ENCODE measurements at regions not wholly inside any gene's neighbourhood (a gene's known extent, or its start where the extent isn't known, plus 50 kb on each side); places are given as distances from the start of the nearest gene placed in this dataset.
"Not testable (repeated sequence)": the region's sequence is repeated elsewhere in the genome, so short reads cannot be mapped to it uniquely, and the experiment has no call there.

DNA sequence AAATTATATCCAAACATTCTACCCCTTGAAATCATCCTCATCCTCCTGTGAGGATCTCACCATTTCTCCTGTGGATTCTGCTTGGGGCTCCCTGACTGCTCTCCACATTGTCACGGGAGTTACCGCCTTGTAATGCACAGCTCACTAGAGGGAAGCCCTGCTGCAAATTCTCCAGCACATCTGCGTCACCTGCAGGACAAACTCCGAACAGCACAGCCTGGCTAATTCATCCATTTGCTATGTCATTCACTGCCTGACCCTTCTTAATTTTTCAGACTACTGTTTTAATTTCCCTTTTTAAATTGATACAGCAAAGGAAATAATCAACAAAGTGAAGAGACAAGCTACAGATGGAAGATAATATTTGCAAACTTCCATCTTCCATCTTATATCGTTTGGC lies 627.4 kb downstream of the FBXO15 start:
- no peak overlapping the region for H3K27ac ChIP-seq
- TF ChIP-seq CTCF (conservative IDR thresholded peaks at IDR 0.05) (0 out of 2 replicates have a peak, but pooled peaks have one; percentile 5), ZFX (IDR thresholded peaks at IDR 0.05) (no peak)

DNA sequence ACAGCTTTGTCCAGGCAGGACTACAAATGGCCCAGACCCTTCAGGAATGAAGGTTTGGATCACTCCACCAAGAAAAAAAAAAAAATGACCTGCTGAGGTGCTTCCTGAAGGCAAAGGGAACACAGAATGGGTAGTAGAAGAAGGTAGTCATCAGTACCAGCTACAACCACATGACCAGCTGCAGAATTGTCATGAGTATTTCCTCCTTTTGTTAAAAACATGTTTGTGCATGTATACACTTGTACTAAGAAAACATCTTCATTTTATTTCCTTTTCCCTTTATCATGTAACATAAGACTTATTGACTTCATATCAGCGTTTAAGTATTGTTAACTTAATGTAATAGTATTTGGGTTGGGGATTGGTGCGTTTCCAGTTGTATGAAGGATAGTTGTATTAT lies 631.6 kb downstream of the FBXO15 start:
- not testable (repeated sequence) for H3K27ac ChIP-seq

DNA sequence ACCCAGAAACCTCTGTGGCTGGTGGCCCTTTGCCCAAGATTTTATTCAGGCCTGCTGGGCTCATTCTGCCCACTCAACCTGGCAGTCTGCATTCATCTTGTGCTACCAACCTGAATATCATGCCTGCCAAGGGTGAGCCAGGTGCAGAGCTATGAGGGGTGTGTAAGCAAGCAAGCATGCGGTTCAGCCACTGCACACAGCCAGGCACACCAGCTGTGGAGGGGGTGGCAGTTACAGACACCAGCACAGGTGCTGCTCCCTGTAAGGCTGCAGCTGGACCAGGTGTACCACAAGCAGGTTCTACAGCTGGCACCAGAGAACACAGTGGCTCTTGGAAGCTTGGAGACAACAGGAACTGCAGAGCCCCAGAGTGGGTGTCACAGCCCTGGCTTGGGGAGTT lies 633.2 kb downstream of the FBXO15 start:
- no peak overlapping the region for H3K27ac ChIP-seq
- TF ChIP-seq CTCF (conservative IDR thresholded peaks at IDR 0.05): no peak
- TF ChIP-seq ZFX (IDR thresholded peaks at IDR 0.05): no peak

DNA sequence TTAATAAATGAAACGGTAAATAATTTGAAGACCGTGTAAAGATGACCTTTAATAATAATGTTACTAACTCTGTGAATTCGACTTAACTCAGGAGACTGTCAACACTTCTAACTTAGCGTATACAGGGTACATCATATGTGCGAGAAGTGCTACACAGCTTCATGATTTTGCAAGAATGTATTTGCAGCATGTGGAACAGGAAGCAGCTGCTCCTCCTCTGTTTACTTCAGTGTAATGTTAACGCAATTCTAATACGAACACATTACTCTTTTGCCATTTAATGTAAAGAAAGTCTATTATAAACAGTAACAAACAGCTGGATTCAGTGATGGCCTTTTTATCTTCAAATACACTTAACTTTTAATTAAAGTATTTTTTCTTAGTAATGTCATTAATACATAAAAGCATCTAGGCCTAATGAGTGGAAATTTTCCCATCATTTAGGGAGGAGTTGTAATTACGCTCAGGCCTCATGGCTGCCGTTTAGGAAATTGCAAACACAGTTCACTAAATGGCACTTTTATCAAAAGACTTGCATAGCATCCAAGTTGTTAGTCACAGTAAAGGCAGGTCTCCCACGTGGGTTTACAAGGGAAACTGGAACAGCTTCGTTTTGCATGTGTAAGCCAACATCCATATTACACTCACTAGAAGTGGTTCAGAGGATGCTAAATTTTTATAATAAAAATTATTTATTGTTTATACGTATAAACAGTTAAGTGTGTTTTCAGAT lies 635.7 kb downstream of the FBXO15 start:
- TF ChIP-seq ZFX (IDR thresholded peaks at IDR 0.05) (no peak), CTCF (conservative IDR thresholded peaks at IDR 0.05) (no peak)
- no peak overlapping the region for H3K27ac ChIP-seq

DNA sequence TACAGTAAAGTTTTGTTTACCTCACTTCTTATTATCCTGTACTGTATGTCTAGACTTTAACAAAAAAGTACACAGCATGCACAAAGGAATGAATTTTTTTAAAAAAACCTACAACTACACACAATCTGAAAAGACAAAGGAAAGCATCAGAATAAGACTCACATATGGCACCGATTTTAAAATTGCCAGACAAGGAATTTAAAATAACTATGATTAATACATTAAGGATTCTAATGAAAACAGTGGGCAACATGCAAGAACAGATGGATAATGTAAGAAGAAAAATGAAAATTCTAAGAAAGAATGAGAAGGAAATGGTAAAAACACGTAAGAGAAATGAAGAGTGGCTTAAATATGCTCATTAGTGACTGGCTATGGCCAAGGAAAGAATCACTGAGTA lies 638.2 kb downstream of the FBXO15 start:
- no peak for TF ChIP-seq ZFX (IDR thresholded peaks at IDR 0.05)
- no peak for TF ChIP-seq CTCF (conservative IDR thresholded peaks at IDR 0.05)
- H3K27ac ChIP-seq: no peak overlapping the region

DNA sequence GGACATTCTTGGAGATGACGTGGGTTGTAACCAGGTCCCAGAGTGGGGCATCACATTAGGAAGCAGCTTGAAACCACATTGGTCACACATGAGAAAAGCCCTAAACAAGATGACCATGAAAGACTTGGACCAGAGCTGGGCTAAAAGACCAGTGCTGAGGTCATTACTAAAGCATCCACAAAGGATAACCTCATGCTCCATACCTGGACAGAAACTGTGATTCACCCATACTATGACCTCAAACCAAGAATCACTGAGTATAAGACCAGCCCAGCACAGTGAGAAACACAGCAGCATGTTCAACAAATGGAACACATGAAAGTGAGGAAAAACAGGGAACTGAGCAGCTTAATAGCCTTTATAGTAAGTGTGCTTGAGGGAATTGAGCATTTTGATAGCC lies 635.5 kb upstream of the NETO1 start:
- H3K27ac ChIP-seq: peak overlapping the region; percentile 70
- TF ChIP-seq ZFX (IDR thresholded peaks at IDR 0.05): no peak

GRCh38 chr18:73487966-73488365 lies 620.2 kb upstream of the NETO1 start:
- H3K27ac ChIP-seq: no peak overlapping the region
- TF ChIP-seq CTCF (conservative IDR thresholded peaks at IDR 0.05): no peak
- no peak for TF ChIP-seq ZFX (IDR thresholded peaks at IDR 0.05)

DNA sequence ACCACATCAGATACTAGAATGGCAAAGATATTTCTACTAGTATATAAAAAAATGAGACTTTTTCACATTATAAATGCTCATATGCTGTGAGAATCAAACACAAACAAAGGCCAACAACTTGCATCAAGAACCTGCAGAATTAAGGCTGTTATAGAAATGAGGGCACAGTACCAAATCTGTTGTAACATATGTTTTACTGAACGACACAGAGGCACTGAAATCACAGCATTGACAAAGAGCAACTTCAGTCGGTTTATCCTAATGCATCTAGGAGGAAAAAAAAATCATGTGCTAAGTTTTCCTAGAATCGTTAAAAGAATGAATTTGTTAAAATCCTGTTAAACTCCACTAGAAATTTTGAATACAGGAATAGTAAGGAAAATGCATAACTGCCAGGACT lies 617.4 kb upstream of the NETO1 start:
- H3K27ac ChIP-seq: no peak overlapping the region
- no peak for TF ChIP-seq CTCF (conservative IDR thresholded peaks at IDR 0.05)
- no peak for TF ChIP-seq ZFX (IDR thresholded peaks at IDR 0.05)

Measured in C4-2B (cell line).